A172 (cell line): ENCODE measurements at regions not wholly inside any gene's neighbourhood (a gene's known extent, or its start where the extent isn't known, plus 50 kb on each side); places are given as distances from the start of the nearest gene placed in this dataset.
A peak's percentile ranks its signal among the peaks of the same experiment; 100 is the strongest.

ENCODE experiments used
- DNase-seq: peaks from one replicate; pipeline ENCODE4 v3.0.0-alpha.2; 2015; ENCODE audit warnings: low spot score

DNA sequence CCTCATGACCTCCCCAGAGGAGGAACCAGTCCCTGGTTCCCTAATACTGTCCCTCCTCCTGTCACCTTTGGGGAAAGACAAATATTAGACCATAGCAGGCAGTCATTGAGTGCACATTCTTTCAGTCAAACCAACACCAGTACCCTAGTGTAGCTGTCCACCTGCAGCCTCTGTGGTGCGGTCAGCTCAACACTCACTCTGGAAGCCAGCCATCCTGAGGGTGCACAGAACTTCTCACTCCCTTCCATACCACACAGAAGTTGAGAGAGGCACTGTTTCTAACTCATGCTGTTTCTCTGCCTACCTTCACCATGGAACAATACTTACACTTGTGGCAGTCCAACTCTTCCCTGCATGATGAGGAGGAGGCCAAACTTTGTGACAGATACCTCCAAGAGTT lies 175.6 kb upstream of the FOXN2 start:
- no peak for DNase-seq

DNA sequence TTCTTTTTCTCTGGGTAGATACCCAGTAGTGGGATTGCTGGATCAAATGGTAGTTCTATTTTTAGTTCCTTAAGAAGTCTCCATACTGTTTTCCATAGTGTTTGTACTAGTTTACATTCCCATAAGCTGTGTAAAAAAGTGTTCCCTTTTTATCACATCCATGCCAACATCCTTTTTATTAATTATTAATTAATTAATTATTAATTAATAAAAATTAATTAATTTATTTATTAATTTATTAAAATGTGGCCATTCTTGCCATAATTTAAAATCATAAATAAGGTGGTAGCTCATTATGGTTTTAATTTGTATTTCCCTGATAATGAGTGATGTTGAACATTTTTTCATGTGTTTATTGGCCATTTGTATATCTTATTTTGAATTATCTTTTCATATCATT lies 173.9 kb upstream of the FOXN2 start:
- no peak for DNase-seq

DNA sequence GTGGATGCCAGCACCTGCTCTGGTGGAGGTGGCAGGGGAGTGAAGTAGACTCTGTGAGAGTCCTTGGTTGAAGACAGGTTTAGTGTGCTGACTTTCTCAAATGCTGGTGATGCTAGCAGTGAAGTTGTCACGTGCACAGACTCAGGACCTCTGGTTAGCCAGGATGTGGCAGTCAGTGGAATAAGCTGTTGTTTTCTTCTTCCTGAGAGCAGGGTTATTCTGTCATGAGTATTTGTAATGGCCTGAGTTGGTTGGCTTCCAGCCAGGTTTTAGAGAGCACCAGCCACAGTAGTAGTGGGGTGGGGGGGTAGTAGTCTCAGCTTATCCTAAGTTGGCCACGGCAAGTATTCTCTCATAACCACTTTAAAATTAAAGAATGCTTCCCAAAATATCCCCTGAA lies 169.7 kb upstream of the FOXN2 start:
- no peak for DNase-seq

DNA sequence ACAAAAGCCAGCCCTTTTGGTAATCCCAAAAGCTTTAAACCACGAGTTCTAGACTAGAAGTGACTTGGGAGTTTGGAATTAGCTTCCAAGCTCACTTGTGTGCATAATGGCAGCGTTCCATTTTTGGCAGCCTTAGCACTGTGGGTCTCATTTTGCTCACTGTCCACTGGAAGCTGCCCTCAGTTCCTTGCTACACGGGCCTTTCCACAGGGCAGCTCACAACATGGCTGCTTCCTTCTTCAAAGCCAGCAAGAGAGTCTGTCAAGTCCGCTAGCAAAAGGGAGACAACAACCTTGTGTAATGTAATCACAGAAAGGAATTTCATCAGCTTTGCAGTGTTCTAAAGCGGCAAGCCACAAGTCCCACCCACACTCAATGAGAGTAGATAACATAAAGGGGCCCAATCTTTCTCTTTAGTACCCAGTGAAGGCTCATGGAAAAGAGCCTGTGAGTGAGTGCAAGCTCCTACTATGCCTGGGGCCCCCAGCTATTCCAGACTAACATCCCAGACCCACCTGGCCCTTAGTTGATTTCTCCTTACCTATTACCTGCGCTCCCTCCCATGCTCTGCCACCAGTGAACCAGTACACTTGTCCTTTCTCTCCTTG lies 168.5 kb upstream of the FOXN2 start:
- DNase-seq = no peak

DNA sequence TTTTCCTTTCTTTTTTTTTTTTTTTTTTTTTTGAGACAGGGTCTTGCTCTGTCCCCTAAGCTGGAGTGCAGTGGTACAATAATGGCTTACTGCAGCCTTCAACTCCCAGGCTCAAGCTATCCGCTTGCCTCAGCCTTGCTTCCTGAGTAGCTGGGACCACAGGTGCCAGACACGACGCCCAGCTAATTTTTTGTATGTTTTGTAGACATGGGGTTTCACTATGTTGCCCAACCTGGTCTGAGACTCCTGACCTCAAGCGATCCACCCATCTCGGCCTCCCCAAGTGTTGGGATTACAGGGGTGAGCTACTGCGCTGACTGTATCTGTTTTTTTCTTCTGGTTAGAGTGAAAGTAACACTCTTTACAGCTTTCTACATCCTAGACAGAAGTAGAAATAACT lies 167.9 kb upstream of the FOXN2 start:
- no peak for DNase-seq

DNA sequence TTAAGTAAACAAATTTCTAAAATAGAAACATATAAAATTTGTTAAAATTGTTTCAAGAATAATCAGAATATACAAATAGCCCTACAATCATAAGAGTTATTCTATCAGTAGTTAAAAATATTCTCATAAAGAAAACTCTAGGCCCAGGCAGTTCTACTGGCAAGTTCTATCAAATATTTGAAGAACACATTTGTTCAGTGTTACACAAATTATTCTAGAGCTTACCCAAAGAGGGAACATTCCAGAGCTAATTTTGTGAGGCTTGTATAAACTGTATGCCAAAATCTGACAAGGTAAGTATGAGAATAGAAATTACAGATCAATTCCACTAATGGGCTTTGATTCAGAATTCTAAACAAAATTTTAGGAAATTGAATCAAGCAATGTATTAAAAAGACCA lies 166.8 kb upstream of the FOXN2 start:
- DNase-seq = no peak

DNA sequence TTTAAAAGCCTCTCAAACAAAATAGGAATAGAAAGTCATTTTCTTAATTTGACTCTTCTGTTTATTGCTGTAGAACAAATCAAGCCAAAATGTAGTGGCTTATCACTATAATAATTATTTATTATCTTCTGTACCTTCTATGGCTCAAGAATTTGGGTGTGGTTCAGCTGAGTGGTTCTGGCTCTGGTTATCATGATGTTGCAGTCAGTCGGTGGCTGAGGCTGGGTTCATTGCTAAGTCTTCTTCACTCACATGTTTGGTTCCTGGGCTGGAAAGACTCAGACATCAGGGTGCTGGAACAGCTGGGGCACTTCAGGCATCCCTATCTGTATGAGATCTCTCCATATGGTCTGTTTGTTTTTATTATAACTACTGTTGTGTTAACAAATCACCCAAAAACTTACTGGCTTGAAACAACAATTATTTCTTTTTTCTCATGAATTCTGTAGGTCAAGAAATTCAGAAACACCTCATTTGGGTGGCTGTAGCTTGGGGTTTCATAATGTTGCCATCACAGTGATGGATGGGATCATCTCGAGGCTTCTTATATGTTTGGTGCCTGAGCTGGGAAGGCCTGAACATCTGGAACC lies 165.5 kb upstream of the FOXN2 start:
- no peak for DNase-seq

DNA sequence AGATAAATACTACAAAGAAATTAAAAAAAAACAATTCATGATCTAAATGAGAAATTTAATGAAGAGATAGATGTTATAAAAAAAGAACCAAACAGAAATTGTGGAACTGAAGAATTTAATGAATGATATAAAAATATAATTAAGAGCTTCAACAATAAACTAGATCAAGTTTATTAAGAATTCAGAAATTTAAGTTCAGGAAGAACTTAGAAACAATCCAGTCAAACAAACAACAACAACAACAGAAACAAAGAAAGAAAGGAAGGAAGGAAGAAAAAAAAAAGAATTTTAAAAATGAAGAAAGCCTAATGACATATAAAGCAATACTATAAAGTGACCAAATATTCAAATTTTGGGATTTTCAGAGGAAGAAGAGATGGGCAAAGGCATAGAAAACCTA lies 157.3 kb upstream of the FOXN2 start:
- no peak for DNase-seq

DNA sequence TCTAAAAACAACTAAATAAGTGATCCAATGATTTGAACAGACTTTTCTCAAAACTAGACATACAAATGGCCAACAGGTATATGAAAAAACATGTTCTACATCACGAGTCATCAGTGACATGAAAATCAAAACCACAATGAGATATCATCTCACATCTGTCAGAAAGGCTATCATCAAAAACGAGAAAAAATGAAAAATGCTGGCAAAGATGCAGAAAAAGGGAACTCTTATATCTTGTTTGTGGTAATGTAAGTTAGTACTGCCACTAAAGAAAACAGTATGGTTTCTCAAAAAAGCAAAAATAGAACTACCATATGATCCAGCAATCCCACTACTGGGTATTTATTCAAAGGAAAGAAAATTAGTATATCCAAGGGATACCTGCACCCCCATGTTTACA lies 152.9 kb upstream of the FOXN2 start:
- DNase-seq = no peak

DNA sequence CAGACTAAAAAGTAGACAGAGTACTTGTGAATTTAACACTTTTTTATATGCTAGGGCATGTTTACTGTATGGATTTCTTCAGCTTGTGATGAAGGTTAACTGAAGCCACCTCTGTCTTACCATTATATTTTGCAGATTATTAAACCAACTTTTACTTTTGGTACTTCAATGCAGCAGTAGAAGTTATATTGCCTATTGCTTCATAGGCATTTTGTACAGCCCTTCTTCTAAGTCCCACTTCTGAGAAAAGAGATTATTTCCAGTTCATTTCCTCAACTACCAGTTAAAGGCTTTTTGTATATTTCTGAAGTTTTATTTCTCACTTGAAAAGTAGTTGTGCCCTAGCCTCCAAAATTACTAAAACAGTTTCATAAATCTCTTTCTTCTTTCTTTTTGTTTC lies 151.7 kb upstream of the FOXN2 start:
- DNase-seq = no peak

DNA sequence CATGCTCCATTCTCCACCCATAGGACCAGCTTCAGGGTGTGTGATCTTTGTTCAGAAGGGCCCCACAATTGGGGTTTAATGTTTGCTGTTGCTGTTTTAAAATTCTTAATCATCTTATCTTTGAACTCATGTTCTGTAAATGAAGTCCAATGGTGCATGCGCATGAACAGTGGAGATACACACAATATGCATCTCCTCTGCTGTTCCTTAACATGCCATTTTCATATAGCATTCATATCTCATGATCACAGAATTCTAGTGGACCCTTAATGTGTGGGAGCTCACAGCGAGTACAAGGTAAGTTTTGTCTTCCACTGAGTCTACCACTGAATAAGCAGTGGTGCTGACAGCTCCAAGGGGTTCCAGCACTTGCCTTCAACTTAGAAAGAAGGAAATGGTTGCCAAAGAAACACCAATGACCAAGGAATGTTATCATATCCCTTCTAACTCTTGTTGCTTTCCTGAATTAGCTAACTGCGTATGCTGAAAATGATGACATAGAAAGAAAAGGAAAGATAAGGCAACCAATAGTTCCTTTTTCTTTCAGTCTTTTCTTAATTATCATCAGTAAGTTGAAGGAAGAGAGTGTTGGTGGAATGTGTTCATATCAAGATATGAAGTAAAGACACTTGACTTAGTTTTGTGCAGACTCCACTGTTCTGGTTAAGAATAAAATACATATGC lies 149.3 kb upstream of the FOXN2 start:
- no peak for DNase-seq

DNA sequence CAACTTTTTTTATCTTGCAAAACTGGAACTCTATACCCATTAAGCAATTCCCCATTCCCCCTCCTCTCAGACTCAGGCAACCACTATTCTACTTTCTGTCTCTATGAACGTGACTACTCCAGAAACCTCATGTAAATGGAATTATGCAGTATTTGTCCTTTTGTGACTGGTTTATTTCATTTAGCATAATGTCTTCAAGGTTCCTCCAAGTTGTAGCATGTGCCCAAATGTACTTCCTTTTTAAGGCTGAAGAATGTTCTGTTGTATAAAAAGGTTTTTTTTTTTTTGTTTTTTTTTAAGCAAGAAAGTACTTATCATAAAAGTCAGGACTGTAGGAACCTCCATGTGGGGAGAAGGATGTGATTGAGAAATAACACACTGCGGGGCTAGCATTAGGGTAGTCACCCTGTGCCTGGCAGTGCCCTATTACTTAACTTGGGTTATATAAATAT lies 145.3 kb upstream of the FOXN2 start:
- no peak for DNase-seq

DNA sequence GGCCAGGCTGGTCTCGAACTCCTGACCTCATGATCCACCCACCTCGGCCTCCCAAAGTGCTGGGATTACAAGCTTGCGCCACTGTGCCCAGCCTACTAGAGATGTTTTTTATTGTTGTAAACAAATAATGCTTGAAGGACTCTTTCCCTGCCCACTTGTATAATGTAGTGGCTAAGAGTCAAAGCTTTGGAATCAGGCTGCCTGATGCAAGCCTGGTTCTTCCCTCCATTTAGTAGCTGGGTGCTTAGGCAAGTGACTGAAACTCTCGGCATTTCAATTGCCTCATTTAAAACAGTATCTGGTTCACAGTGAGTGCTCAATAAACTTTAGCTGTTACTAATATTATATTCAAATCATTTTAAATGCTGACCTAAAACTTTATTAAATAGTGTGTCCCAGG lies 144.2 kb upstream of the FOXN2 start:
- no peak for DNase-seq

DNA sequence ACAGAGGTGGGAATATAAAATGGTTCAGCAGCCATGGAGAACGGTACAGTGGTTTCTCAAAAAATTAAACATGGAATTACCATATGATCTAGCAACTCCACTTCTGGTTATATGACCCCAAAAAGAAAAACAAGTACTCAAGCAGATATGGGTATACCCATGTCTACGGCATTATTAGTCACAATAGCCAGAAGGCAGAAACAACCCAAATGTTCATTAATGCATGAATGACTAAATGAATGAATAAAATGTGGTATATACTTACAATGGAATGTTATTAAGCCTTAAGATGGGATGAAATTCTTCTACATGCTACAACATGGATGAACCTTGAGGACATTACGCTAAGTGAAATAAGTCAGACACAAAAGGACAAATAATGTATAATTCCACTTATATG lies 141.3 kb upstream of the FOXN2 start:
- DNase-seq = no peak

DNA sequence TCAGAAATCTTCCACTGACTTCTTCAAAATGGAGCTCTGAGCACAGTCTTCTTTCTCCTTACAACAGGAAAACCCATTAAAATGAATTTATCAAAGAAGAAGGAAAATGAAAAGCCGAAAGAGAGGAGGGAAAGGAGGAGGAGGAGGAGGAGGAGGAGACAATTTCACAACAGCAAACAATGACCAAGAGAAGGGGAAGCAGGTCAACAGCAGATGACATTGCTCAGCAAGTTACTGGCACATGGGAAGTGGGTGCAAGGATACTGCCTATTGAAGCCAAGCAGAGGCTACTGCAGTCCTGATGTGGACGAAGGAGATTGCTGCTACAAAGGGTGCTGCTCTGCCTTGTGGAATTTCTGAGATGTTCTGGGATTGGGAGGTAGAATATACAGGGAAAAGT lies 140.0 kb upstream of the FOXN2 start:
- DNase-seq = no peak

DNA sequence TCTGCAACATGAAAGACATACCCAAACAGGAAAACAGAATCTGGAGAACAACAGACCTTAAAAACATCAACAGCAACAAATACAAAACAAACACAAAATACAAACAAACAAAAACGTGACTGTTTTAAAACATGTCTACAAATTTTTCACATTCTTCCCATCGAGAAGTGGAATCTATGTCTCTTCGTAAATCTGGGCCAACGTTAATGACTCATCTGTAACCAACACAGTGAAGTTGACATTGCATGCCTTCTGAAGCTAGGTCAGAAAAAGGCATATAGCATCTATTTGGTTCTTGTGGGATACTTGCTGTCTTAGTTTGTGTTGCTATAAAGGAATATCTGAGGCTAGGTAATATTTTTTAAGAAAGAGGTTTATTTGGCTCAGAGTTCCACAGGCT lies 139.2 kb upstream of the FOXN2 start:
- DNase-seq = peak; percentile 11

DNA sequence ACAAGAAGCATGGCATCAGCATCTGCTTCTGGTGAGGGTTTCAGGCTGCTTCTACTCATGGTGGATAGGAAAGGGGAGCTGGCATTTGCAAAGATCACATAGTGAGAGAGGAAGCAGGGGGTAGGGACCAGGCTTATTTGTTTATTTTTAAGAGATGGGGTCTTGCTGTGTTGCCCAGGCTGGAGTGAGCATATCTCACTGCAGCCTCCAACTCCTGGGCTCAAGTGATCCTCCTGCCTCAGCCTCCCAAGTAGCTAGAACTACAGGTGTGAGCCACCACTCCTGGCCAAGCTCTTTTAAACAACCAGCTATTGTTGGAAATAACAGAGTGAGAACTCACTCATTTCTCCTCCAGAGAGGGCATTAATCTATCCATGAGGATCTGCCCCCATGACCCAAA lies 138.8 kb upstream of the FOXN2 start:
- no peak for DNase-seq

DNA sequence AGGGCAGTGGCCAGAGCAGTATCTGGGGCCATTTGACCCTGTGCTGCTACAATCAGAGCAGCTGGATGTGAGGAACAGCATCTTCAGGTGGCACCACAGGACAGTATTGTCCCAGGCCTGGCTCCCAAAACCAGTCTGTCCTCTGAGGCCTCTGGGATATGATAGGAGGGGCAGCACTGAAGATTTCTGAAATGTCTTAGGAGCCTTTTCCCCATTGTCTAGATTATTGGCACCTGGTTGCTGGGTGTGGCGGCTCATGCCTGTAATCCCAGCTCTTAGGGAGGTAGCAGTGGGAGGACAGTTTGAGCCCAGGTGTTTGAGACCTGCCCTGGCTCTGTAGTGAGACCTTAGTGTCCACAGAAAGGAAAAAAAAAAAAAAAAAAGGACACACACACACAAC lies 137.6 kb upstream of the FOXN2 start:
- no peak for DNase-seq

DNA sequence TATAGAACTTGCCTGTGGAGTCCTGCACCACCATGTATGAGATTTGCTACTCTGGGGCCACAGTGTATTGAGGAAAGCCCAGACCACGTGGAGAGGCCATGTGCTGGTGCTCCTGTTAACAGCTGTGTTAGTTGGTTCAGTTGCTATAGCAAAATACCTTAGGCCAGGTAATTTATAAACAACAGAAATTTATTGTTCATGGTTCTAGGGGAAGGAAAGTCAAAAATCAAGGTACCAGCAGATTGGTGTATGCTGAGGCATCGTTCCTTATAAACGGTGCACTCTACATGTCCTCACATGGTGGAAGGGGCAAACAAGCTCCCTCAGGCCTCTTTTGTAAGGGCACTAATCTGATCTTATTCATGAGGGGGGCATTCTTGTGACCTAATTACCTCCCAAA lies 135.9 kb upstream of the FOXN2 start:
- no peak for DNase-seq

DNA sequence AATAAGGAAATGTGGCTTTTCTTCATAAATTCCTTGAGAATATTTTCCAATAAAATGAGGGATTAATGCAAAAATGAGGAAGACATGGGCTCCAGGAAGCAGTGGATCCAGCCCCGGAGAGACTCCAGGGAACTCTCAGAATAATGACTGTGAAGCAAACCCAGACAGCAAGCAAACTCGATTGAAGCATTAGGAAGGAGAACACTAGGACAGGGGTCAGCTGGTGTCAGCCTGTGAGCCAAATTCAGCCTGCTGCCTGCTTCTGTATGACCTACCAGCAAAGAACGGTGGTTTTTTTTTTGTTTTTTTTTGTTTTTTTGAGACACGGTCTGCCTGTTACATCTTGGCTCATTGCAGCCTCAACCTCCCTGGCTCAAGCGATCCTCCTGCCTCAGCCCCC lies 133.9 kb upstream of the FOXN2 start:
- DNase-seq = no peak

DNA sequence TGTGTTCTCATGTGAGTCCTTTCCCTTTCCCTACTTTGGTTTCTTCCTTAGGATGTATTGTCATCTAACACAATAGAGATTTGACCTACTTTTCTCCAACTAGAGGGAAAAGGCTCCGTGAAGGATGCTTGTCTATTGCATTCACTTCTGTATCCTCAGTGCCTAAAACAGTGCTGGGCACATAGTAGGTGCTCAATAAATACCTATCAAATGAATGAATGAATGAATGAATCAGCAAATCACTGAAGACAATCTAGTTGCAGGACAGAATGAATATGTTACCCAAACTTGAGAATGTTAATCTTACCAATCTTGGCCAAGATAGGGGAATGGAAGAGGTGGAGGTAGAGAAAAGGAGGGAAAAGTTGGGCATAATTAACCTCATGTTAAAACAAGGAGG lies 131.2 kb upstream of the FOXN2 start:
- no peak for DNase-seq

DNA sequence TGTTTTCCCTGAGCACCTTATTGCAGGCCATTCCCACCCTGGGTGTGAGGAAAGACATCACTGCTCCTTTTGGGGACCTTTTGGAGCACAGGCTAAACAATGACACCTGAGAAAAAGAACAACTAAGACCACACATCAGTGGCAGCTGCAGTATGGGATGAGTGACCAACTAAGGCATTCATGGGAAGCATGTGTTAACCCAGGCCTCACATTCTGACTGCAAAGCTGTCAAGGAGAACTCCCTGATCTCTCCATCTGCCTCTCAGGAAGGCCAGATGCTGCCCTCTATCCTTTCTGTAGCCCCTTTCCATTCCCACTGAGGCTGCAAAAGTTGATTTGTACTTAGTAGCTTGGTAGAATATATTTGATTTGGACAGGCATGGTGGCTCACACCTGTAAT lies 130.5 kb upstream of the FOXN2 start:
- no peak for DNase-seq

DNA sequence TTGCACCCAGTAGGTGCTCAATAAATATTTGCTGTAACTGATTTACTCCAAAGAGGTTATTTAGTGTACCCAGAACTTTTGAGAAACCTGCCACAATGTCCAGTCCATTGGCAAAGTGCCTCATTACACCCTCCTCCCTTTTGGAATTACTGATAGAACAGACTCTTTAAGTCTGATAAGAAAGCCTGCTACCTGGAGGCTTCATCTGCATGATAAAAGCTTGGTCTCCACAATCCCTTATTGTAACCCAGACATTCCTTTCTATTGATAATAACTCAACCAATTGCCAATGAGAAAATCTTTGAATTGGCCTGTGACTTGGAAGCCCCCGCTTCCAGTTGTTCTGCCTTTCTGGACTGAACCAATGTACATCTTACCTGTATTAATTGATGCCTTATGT lies 127.0 kb upstream of the FOXN2 start:
- DNase-seq = no peak
